Thyroid gland (tissue), 4 donors: ENCODE measurements at regions not wholly inside any gene's neighbourhood (a gene's known extent, or its start where the extent isn't known, plus 50 kb on each side); places are given as distances from the start of the nearest gene placed in this dataset.
"Not testable (repeated sequence)": the region's sequence is repeated elsewhere in the genome, so short reads cannot be mapped to it uniquely, and the experiment has no call there.

ENCODE experiments used
- CTCF ChIP-seq, 6 experiments: fragments of 200-600 bp in 3 of 6; fragments of 450-650 bp in 3 of 6; sonication (generic) in 3 of 6; IDR thresholded peaks; one replicate each; pipeline ENCODE4 v1.5.1; 2016 to 2019; ENCODE audit warnings: antibody characterized with exemption in 6 of 6, mild to moderate bottlenecking in 2 of 6, inconsistent platforms in 1 of 6, moderate library complexity in 1 of 6
- POLR2A ChIP-seq, 2 donors: fragments of 450-650 bp; IDR thresholded peaks; one replicate each; pipeline ENCODE4 v1.6.1; 2017; ENCODE audit warnings: antibody characterized with exemption in 2 of 2, mild to moderate bottlenecking in 2 of 2, moderate library complexity in 1 of 2

- not testable (repeated sequence) for TF ChIP-seq POLR2A, CTCF (IDR thresholded peaks at IDR 0.05)
Observed at GRCh38 chr7:41388933-41389332, 314.0 kb downstream of the INHBA start.
